SU-DHL-6 (cell line): ENCODE measurements at regions not wholly inside any gene's neighbourhood (a gene's known extent, or its start where the extent isn't known, plus 50 kb on each side); places are given as distances from the start of the nearest gene placed in this dataset.

Experiments
- CTCF ChIP-seq: fragments of 200-600 bp; sonication (generic); IDR thresholded peaks from one replicate; pipeline ENCODE4 v1.5.1; 2017; ENCODE audit warnings: antibody characterized with exemption, mild to moderate bottlenecking, low read length, moderate library complexity; ENCODE audit not compliant: insufficient read depth, poor library complexity, severe bottlenecking
- EZH2phosphoT487 ChIP-seq: fragments of 200-600 bp; sonication (generic), shearing (Covaris generic); conservative IDR thresholded peaks from 2 replicates; pipeline ENCODE4 v1.6.1; 2018; ENCODE audit warnings: mild to moderate bottlenecking, antibody characterized with exemption, low read length, moderate library complexity, mixed read lengths

DNA sequence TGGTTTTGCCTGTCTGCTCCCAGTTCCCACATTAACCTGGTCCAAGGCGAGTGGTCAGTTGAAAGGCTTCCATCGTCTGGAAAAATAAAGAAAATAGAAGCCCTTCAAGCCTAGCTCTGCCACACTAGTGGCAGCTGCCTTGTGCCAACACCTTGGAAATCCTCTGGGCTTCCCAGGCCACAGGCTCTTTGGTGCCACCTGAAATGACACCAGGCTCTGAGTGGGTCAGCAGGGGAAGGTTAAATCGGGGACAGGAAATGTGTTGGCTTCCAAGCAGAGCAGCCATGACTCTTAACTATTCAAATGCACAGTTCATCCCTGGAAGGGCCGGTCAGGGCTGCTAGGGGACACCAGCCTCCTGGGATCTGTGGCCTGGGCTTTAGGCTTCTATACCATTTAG is 558.7 kb downstream of the MATN1 start:
- no peak for TF ChIP-seq EZH2phosphoT487
- no peak for TF ChIP-seq CTCF
